H1 (cell line): ENCODE measurements at regions not wholly inside any gene's neighbourhood (a gene's known extent, or its start where the extent isn't known, plus 50 kb on each side); places are given as distances from the start of the nearest gene placed in this dataset.

Experiments used
- CTCF ChIA-PET: fragments of 300-600 bp; sonication (Branson Sonifier 250); formaldehyde crosslinking; loops from one replicate; lab custom pipeline; 2021; ENCODE audit not compliant: partially characterized antibody; lab: Charles Lee
- POLR2A ChIA-PET: fragments of 300-600 bp; sonication (Branson Sonifier 250); formaldehyde crosslinking; loops from one replicate; lab custom pipeline; 2021; ENCODE audit warnings: inconsistent platforms; ENCODE audit not compliant: partially characterized antibody; lab: Charles Lee
- DNase-seq, 2 experiments: peaks; one replicate each; pipeline versions ENCODE4 v3.0.0 to v3.0.0-alpha.2; 2010 to 2022; ENCODE audit warnings: low spot score in 2 of 2, low read depth in 1 of 2, mixed read lengths in 1 of 2
- FAIRE-seq: peaks from 2 replicates; lab custom pipeline; 2011; peaks lifted over from hg19 to GRCh38; lab: Jason Lieb, UNC
- H2AFZ ChIP-seq: 2 replicates; pipeline ENCODE4 v1.8.1; 2012; ENCODE audit warnings: low read length, inconsistent platforms
- H2AK5ac ChIP-seq: 2 replicates; pipeline ENCODE4 v1.6.1; 2013; ENCODE audit warnings: low read depth, low read length
- H2BK120ac ChIP-seq: replicated peaks from 2 replicates; pipeline ENCODE3; 2013; ENCODE audit warnings: low read depth, low read length, inconsistent platforms
- H2BK12ac ChIP-seq: 2 replicates; pipeline ENCODE4 v1.6.1; 2013; ENCODE audit warnings: low read depth, low read length
- H2BK15ac ChIP-seq: 2 replicates; pipeline ENCODE4 v1.6.1; 2013; ENCODE audit warnings: low read length
- H2BK20ac ChIP-seq: 2 replicates; pipeline ENCODE4 v1.6.1; 2013; ENCODE audit warnings: low read length
- H2BK5ac ChIP-seq: 2 replicates; pipeline ENCODE4 v1.6.1; 2013; ENCODE audit warnings: low read depth, low read length
- H3K14ac ChIP-seq: 2 replicates; pipeline ENCODE4 v1.6.1; 2013; ENCODE audit warnings: inconsistent platforms; ENCODE audit not compliant: insufficient read length
- H3K18ac ChIP-seq: 2 replicates; pipeline ENCODE4 v1.6.1; 2013; ENCODE audit warnings: low read length; ENCODE audit errors: extremely low read depth
- H3K23ac ChIP-seq: 2 replicates; pipeline ENCODE4 v1.6.1; 2013; ENCODE audit warnings: inconsistent platforms; ENCODE audit not compliant: insufficient read length
- H3K23me2 ChIP-seq: 2 replicates; pipeline ENCODE4 v1.6.1; 2013; ENCODE audit warnings: low read depth, low read length
- H3K27ac ChIP-seq: 2 replicates; pipeline ENCODE4 v1.6.1; 2011; ENCODE audit warnings: low read depth, low read length, inconsistent platforms
- H3K27me3 ChIP-seq, 4 experiments: replicated peaks in 1 of 4; 1 replicate in 1 of 4; 2 replicates in 3 of 4; pipeline versions ENCODE4 v1.6.1 to v1.8.1; 2011 to 2013; ENCODE audit warnings: low read length in 3 of 4, mild to moderate bottlenecking in 3 of 4, inconsistent platforms in 2 of 4, mixed read lengths in 2 of 4, moderate library complexity in 1 of 4; ENCODE audit not compliant: control insufficient read depth in 3 of 4, insufficient read depth in 3 of 4; ENCODE audit errors: extremely low read depth in 1 of 4
- H3K36me3 ChIP-seq, 4 experiments: 2 replicates each; pipeline versions ENCODE4 v1.6.1 to v1.8.1; 2011 to 2013; ENCODE audit warnings: mild to moderate bottlenecking in 4 of 4, low read length in 3 of 4, moderate library complexity in 2 of 4, control low read depth in 1 of 4, inconsistent platforms in 1 of 4; ENCODE audit not compliant: insufficient read depth in 4 of 4, control insufficient read depth in 2 of 4
- H3K4ac ChIP-seq: replicated peaks from 2 replicates; pipeline ENCODE3; 2013; ENCODE audit warnings: low read length, low read depth, mixed read lengths, inconsistent platforms; ENCODE audit not compliant: insufficient read length
- H3K4me1 ChIP-seq, 4 experiments: replicated peaks in 1 of 4; 1 replicate in 1 of 4; 2 replicates in 3 of 4; pipeline versions ENCODE4 v1.6.1 to v1.8.1; 2011 to 2013; ENCODE audit warnings: low read length in 3 of 4, inconsistent platforms in 2 of 4, mixed read lengths in 1 of 4; ENCODE audit not compliant: insufficient read depth in 4 of 4, control insufficient read depth in 3 of 4
- H3K4me2 ChIP-seq, 2 experiments: 2 replicates each; pipeline versions ENCODE4 v1.6.1 to v1.8.1; 2011 to 2013; ENCODE audit warnings: low read depth in 2 of 2, low read length in 2 of 2, control low read depth in 1 of 2, inconsistent platforms in 1 of 2, mild to moderate bottlenecking in 1 of 2; ENCODE audit not compliant: insufficient read depth in 1 of 2
- H3K4me3 ChIP-seq, 4 experiments: fragments of 200-600, 300-600 bp in 1 of 4; sonication (generic), shearing (Covaris generic), sonication (Bioruptor Twin) in 1 of 4; 2 replicates each; pipeline versions ENCODE4 v1.5.1 to v1.8.1; 2011 to 2016; ENCODE audit warnings: low read length in 4 of 4, low read depth in 3 of 4, control low read depth in 2 of 4, inconsistent platforms in 2 of 4, mild to moderate bottlenecking in 2 of 4, mixed read lengths in 1 of 4, moderate library complexity in 1 of 4; ENCODE audit not compliant: insufficient read depth in 2 of 4; ENCODE audit errors: extremely low read depth in 1 of 4
- H3K56ac ChIP-seq: replicated peaks from 2 replicates; pipeline ENCODE3; 2013; ENCODE audit warnings: low read depth, mild to moderate bottlenecking, mixed read lengths, low read length, inconsistent platforms; ENCODE audit not compliant: insufficient read length
- H3K79me1 ChIP-seq: 2 replicates; pipeline ENCODE4 v1.6.1; 2013; ENCODE audit warnings: low read depth, low read length, control low read depth
- H3K79me2 ChIP-seq, 2 experiments: 2 replicates each; pipeline versions ENCODE4 v1.6.1 to v1.8.1; 2012 to 2013; ENCODE audit warnings: low read length in 2 of 2, mild to moderate bottlenecking in 2 of 2, inconsistent platforms in 1 of 2; ENCODE audit not compliant: insufficient read depth in 2 of 2, control insufficient read depth in 1 of 2
- H3K9ac ChIP-seq, 4 experiments: replicated peaks in 1 of 4; 1 replicate in 1 of 4; 2 replicates in 3 of 4; pipeline versions ENCODE4 v1.6.1 to v1.8.1; 2011 to 2013; ENCODE audit warnings: low read depth in 3 of 4, low read length in 3 of 4, control low read depth in 2 of 4, mild to moderate bottlenecking in 2 of 4, moderate library complexity in 2 of 4, inconsistent platforms in 1 of 4; ENCODE audit errors: extremely low read depth in 1 of 4
- H3K9me3 ChIP-seq, 2 experiments: 2 replicates each; pipeline versions ENCODE4 v1.6.1 to v1.8.1; 2012 to 2013; ENCODE audit warnings: mild to moderate bottlenecking in 2 of 2, moderate library complexity in 2 of 2, control low read depth in 1 of 2, inconsistent platforms in 1 of 2, low read depth in 1 of 2, low read length in 1 of 2, mixed read lengths in 1 of 2; ENCODE audit not compliant: insufficient read depth in 2 of 2
- H4K20me1 ChIP-seq, 2 experiments: replicated peaks in 1 of 2; 2 replicates each; pipeline versions ENCODE3 to v1.8.1; 2011 to 2013; ENCODE audit warnings: inconsistent platforms in 2 of 2, low read length in 2 of 2, mild to moderate bottlenecking in 1 of 2; ENCODE audit not compliant: insufficient read depth in 2 of 2, control insufficient read depth in 1 of 2
- H4K5ac ChIP-seq: 2 replicates; pipeline ENCODE4 v1.6.1; 2013; ENCODE audit warnings: low read length, low read depth, mixed read lengths, inconsistent platforms; ENCODE audit not compliant: insufficient read length
- H4K8ac ChIP-seq: 2 replicates; pipeline ENCODE4 v1.8.0; 2013; ENCODE audit warnings: mild to moderate bottlenecking, moderate library complexity, low read length, inconsistent platforms; ENCODE audit not compliant: insufficient read depth; ENCODE audit errors: extremely low read depth
- H4K91ac ChIP-seq: replicated peaks from 2 replicates; pipeline ENCODE3; 2013; ENCODE audit warnings: low read length, mixed read lengths, inconsistent platforms; ENCODE audit not compliant: insufficient read length
- ASH2L ChIP-seq: fragments of 200-600, 300-600 bp; sonication (generic); IDR thresholded peaks from one replicate; pipeline ENCODE4 v1.7.1; 2017; ENCODE audit warnings: low read length
- NANOG ChIP-seq: IDR thresholded peaks from 2 replicates; pipeline ENCODE4 v1.6.1; 2011; ENCODE audit warnings: low read length, low read depth, mild to moderate bottlenecking, inconsistent platforms; ENCODE audit not compliant: insufficient read depth, poor library complexity, severe bottlenecking
- SIN3A ChIP-seq, 2 experiments: IDR thresholded peaks in 1 of 2; conservative IDR thresholded peaks in 1 of 2; 2 replicates each; pipeline ENCODE4 v1.6.1; 2011 to 2012; ENCODE audit warnings: low read length in 2 of 2, improper control_type of control experiment in 1 of 2, low read depth in 1 of 2, mild to moderate bottlenecking in 1 of 2
- WGBS, 2 experiments: shearing (Covaris generic) in 1 of 2; methylation state at CpG; one replicate each; pipeline versions ENCODE4 v1.1.6 to v1.1.7; 2013 to 2015; ENCODE audit warnings: low lambda C conversion rate in 2 of 2, mixed read lengths in 2 of 2, inconsistent platforms in 1 of 2, low coverage in 1 of 2, missing lambda C conversion rate in 1 of 2; ENCODE audit not compliant: insufficient replicate concordance in 2 of 2, insufficient coverage in 1 of 2, insufficient read length in 1 of 2; ENCODE audit errors: extremely low coverage in 1 of 2, missing lambda C conversion rate in 1 of 2; 5-methylcytosine and 5-hydroxymethylcytosine counted together

- H3K79me1 ChIP-seq, result no peaks in the 10 kb centered on the region
- no peak overlapping the region for H3K4me3 ChIP-seq
- H2BK20ac ChIP-seq, result no peak overlapping the region
- H3K23me2 ChIP-seq, result no peaks in the 10 kb centered on the region
- POLR2A ChIA-PET, result no interaction called here
- no peak overlapping the region for H4K5ac ChIP-seq
- no peak overlapping the region for H4K91ac ChIP-seq
- no peaks in the 10 kb centered on the region for H3K4me1 ChIP-seq
- H3K4me2 ChIP-seq, result no peak overlapping the region
- no peaks in the 10 kb centered on the region for H3K27me3 ChIP-seq
- H3K4ac ChIP-seq, result no peak overlapping the region
- H3K23ac ChIP-seq, result no peak overlapping the region
- peak overlapping the region; percentile 81; the same call in 1 of the 2 replicates for H2AFZ ChIP-seq
- H2BK15ac ChIP-seq, result no peak overlapping the region
- H3K79me2 ChIP-seq, result no peaks in the 10 kb centered on the region
- no peak overlapping the region for H2BK5ac ChIP-seq
- no peak overlapping the region for H2BK12ac ChIP-seq
- peaks cover 2 to 4% of the 10 kb centered on the region in 2 experiments; a peak in 1 of 4 replicates for H3K9me3 ChIP-seq
- H3K18ac ChIP-seq, result no peak overlapping the region
- H3K9ac ChIP-seq, result no peak overlapping the region
- FAIRE-seq, result no peak
- H2BK120ac ChIP-seq, result no peak overlapping the region
- no peak overlapping the region for H3K56ac ChIP-seq
- CTCF ChIA-PET, result interaction anchor here (0.6 kb wide), 2 partner anchors 9 to 231 kb away, joined by 3 read pairs; no protein-coding TSS in a partner anchor
- no peak overlapping the region for H3K14ac ChIP-seq
- DNase-seq, result no peak
- H4K8ac ChIP-seq, result no peak overlapping the region
- H4K20me1 ChIP-seq, result no peaks in the 10 kb centered on the region
- WGBS, 2 experiments, result 98% methylated on average over 4 of the region's 4 CpGs; no CpG with 5 or more reads in 1 of the 2 experiments
- no peaks in the 10 kb centered on the region for H3K36me3 ChIP-seq
- no peak overlapping the region for H2AK5ac ChIP-seq
- H3K27ac ChIP-seq, result no peak overlapping the region
- TF ChIP-seq SIN3A (conservative IDR thresholded peaks at IDR 0.05 in 1 of 2, IDR thresholded peaks at IDR 0.05 in 1 of 2; ENCODE audit: low read depth in 1 of 2, low read length in 2 of 2) (no peak), NANOG (no peak), ASH2L (no peak)
Observed at GRCh38 chr4:101670370-101670769, 120.2 kb upstream of the BANK1 start.
